CD4-positive, alpha-beta memory T cell (primary cell): ENCODE measurements at regions not wholly inside any gene's neighbourhood (a gene's known extent, or its start where the extent isn't known, plus 50 kb on each side); places are given as distances from the start of the nearest gene placed in this dataset.
A peak's percentile ranks its signal among the peaks of the same experiment; 100 is the strongest.

ENCODE experiments used
- CTCF ChIA-PET: fragments of 350-600 bp; sonication (Branson Sonifier 250); formaldehyde crosslinking; loops from one replicate; lab custom pipeline; 2021; ENCODE audit warnings: inconsistent platforms; ENCODE audit not compliant: partially characterized antibody; lab: Charles Lee
- POLR2A ChIA-PET: fragments of 350-600 bp; sonication (Branson Sonifier 250); formaldehyde crosslinking; loops from one replicate; lab custom pipeline; 2021; ENCODE audit not compliant: partially characterized antibody; lab: Charles Lee
- DNase-seq, 5 donors: peaks; one replicate each; pipeline versions ENCODE4 v3.0.0 to v3.0.0-alpha.2; 2020 to 2022; ENCODE audit warnings: mixed read lengths in 1 of 5
- H3K27ac ChIP-seq: one replicate; pipeline ENCODE4 v1.7.0; 2013; ENCODE audit warnings: low read depth, low read length
- H3K27me3 ChIP-seq: 2 replicates; pipeline ENCODE4 v1.7.0; 2013; ENCODE audit warnings: mild to moderate bottlenecking, low read length, moderate library complexity; ENCODE audit not compliant: insufficient read depth
- H3K36me3 ChIP-seq: 2 replicates; pipeline ENCODE4 v1.7.0; 2013; ENCODE audit warnings: mild to moderate bottlenecking, low read length, moderate library complexity; ENCODE audit not compliant: insufficient read depth
- H3K4me1 ChIP-seq: 2 replicates; pipeline ENCODE4 v1.7.0; 2013; ENCODE audit warnings: mild to moderate bottlenecking, low read length, moderate library complexity; ENCODE audit not compliant: insufficient read depth
- H3K4me3 ChIP-seq, 2 donors: one replicate each; pipeline ENCODE4 v1.7.0; 2013; ENCODE audit warnings: low read length in 2 of 2, mild to moderate bottlenecking in 1 of 2
- H3K9me3 ChIP-seq, 2 donors: one replicate each; pipeline ENCODE4 v1.7.0; 2013; ENCODE audit warnings: low read length in 2 of 2, control low read depth in 1 of 2; ENCODE audit not compliant: control insufficient read depth in 1 of 2
- H3K27ac Mint-ChIP-seq, 7 donors: one replicate each; pipeline ENCODE4 v1.8.0; 2020 to 2021; ENCODE audit warnings: mixed read lengths in 7 of 7, mild to moderate bottlenecking in 6 of 7, inconsistent platforms in 3 of 7, moderate library complexity in 3 of 7
- H3K27me3 Mint-ChIP-seq, 2 donors: one replicate each; pipeline ENCODE4 v1.8.0; 2020 to 2021; ENCODE audit warnings: mixed read lengths in 2 of 2
- H3K36me3 Mint-ChIP-seq, 2 donors: one replicate each; pipeline ENCODE4 v1.8.0; 2020 to 2021; ENCODE audit warnings: mixed read lengths in 2 of 2, inconsistent platforms in 1 of 2, mild to moderate bottlenecking in 1 of 2
- H3K4me1 Mint-ChIP-seq, 4 donors: one replicate each; pipeline ENCODE4 v1.8.0; 2020 to 2021; ENCODE audit warnings: mixed read lengths in 4 of 4, mild to moderate bottlenecking in 1 of 4
- H3K4me3 Mint-ChIP-seq, 8 donors: one replicate each; pipeline ENCODE4 v1.8.0; 2020 to 2021; ENCODE audit warnings: mixed read lengths in 8 of 8, mild to moderate bottlenecking in 7 of 8, moderate library complexity in 6 of 8, inconsistent platforms in 3 of 8
- H3K9me3 Mint-ChIP-seq, 8 donors: one replicate each; pipeline ENCODE4 v1.8.0; 2020 to 2021; ENCODE audit warnings: mixed read lengths in 8 of 8, mild to moderate bottlenecking in 5 of 8, inconsistent platforms in 3 of 8, moderate library complexity in 1 of 8
- intact Hi-C: fragments of 100-400 bp; cut with micrococcal nuclease; formaldehyde crosslinking; loops from one replicate; pipeline ENCODE4 v1.15.1; 2023

GRCh38 chr5:32504989-32505596, 60.6 kb upstream of the ZFR start:
- CTCF ChIA-PET, result interaction anchor here (0.8 to 3.6 kb wide), 6 partner anchors 8 to 273 kb away, joined by 3 to 19 read pairs (median 4); no protein-coding TSS in a partner anchor
- Histone ChIP-seq H3K36me3 (no peaks in the 10 kb centered on the region), H3K27ac (no peak overlapping the region), H3K4me3 (no peak overlapping the region), H3K9me3 (no peaks in the 10 kb centered on the region), H3K27me3 (no peaks in the 10 kb centered on the region), H3K4me1 (peaks cover 7% of the 10 kb centered on the region)
- Mint-ChIP-seq H3K36me3 (no peaks in the 10 kb centered on the region), H3K4me3 (peak overlapping the region in 6 of 8 donors; percentile 3 to 60 (median 30)), H3K9me3 (no peaks in the 10 kb centered on the region), H3K4me1 (peaks cover 3 to 22% (median 14%) of the 10 kb centered on the region in 4 donors), H3K27me3 (no peaks in the 10 kb centered on the region), H3K27ac (peak overlapping the region in 6 of 7 donors; percentile 5 to 75 (median 32))
- POLR2A ChIA-PET, result interaction anchor here (1.4 to 1.7 kb wide), 2 partner anchors 26 to 80 kb away, joined by 4 to 7 read pairs; partner anchors contain the start of gene SUB1
- peak in 1 of 5 donors; percentile 22 for DNase-seq
- intact Hi-C loops, result no loop called here

DNA sequence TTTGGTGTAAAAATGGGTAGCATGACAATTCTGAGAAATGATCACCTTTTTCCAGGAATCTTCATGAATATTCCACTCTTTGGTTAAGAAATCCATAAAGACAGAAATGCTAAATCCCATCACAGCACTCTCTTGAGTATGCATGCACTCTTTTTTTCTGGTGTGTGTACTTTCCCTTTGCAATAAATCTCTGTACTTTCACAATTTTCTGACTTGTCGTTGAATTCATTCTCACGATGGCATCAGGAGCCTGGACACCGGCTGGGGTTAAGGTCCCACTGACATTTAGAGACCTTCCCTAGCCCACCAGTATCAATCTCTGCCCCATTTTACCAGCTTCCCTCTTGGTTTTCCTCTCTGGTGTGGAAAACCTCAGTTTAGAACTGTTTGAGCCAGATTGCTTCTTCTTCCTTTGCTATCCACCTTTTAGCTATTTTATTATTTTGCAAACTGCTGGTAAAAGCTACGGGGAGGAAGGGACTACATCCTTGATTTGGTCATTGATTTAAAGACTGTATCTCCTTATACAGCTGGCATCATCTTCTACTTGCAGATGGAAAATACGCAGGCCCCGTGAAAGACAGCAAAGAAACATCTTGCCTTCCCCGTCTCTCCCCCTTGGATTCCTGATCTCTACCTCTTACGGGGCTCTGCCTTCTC, 59.9 kb upstream of the ZFR start:
- Mint-ChIP-seq H3K9me3 (no peaks in the 10 kb centered on the region), H3K36me3 (no peaks in the 10 kb centered on the region), H3K4me3 (peak overlapping the region in 5 of 8 donors; percentile 3 to 60 (median 44)), H3K4me1 (peaks cover 3 to 22% (median 14%) of the 10 kb centered on the region in 4 donors), H3K27me3 (no peaks in the 10 kb centered on the region), H3K27ac (peak overlapping the region in 4 of 7 donors; percentile 20 to 75 (median 40))
- ChIA-PET CTCF (interaction anchor here (0.8 to 3.6 kb wide), 3 partner anchors 15 to 273 kb away, joined by 3 to 19 read pairs (median 5); no protein-coding TSS in a partner anchor), POLR2A (interaction anchor here (1.4 to 1.7 kb wide), 2 partner anchors 27 to 80 kb away, joined by 4 to 7 read pairs; partner anchors contain the start of gene SUB1)
- no peak for DNase-seq
- Histone ChIP-seq H3K27ac (no peak overlapping the region), H3K9me3 (no peaks in the 10 kb centered on the region), H3K4me3 (no peak overlapping the region), H3K36me3 (no peaks in the 10 kb centered on the region), H3K4me1 (peaks cover 7% of the 10 kb centered on the region), H3K27me3 (no peaks in the 10 kb centered on the region)
- intact Hi-C loops, result no loop called here

DNA sequence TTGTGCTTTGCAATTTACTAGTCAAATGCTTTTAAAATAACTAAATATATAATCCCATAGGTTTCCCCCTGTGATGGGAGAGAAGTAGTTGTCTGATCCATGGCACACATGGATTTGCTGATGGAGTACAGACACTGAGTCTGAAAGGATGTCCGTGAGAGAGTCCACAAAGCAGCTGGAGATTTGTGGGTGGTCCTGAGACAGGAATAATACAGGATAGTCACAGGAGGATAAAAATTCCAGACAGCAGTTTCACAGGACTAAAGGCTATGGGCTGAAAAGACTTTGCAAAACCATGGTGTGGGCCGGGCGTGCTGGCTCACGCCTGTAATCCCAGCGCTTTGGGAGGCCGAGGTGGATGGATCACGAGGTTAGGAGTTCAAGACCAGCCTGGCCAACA, 58.7 kb upstream of the ZFR start:
- no peak overlapping the region for H3K4me3 Mint-ChIP-seq
- no peak overlapping the region for H3K27ac Mint-ChIP-seq
- no peak overlapping the region for H3K27ac ChIP-seq
- H3K36me3 ChIP-seq, result no peaks in the 10 kb centered on the region
- H3K4me1 ChIP-seq, result peaks cover 7% of the 10 kb centered on the region
- DNase-seq, result no peak
- no peaks in the 10 kb centered on the region for H3K27me3 ChIP-seq
- peaks cover 6 to 29% (median 20%) of the 10 kb centered on the region in 4 donors for H3K4me1 Mint-ChIP-seq
- no peaks in the 10 kb centered on the region for H3K36me3 Mint-ChIP-seq
- POLR2A ChIA-PET, result no interaction called here
- H3K9me3 Mint-ChIP-seq, result peaks cover 0 to 3% (median 0%) of the 10 kb centered on the region in 8 donors
- CTCF ChIA-PET, result interaction anchor here (0.9 to 3.6 kb wide), 2 partner anchors 14 to 87 kb away, joined by 5 to 19 read pairs; no protein-coding TSS in a partner anchor
- H3K9me3 ChIP-seq, result no peaks in the 10 kb centered on the region
- intact Hi-C loops, result no loop called here
- peaks cover 0 to 1% of the 10 kb centered on the region in 2 donors for H3K27me3 Mint-ChIP-seq
- H3K4me3 ChIP-seq, result no peak overlapping the region

GRCh38 chr5:32501071-32502002, 56.8 kb upstream of the ZFR start:
- Histone ChIP-seq H3K9me3 (no peaks in the 10 kb centered on the region), H3K27ac (no peak overlapping the region), H3K36me3 (no peaks in the 10 kb centered on the region), H3K4me1 (peaks cover 7% of the 10 kb centered on the region), H3K4me3 (no peak overlapping the region), H3K27me3 (no peaks in the 10 kb centered on the region)
- ChIA-PET POLR2A (no interaction called here), CTCF (interaction anchor here (0.7 to 0.9 kb wide), 2 partner anchors 13 to 89 kb away, joined by 5 to 6 read pairs; no protein-coding TSS in a partner anchor)
- H3K27ac Mint-ChIP-seq, result peak overlapping the region in 1 of 7 donors; percentile 57
- H3K36me3 Mint-ChIP-seq, result no peaks in the 10 kb centered on the region
- no peak for DNase-seq
- H3K9me3 Mint-ChIP-seq, result peaks cover 0 to 3% (median 0%) of the 10 kb centered on the region in 8 donors
- peaks cover 0 to 3% of the 10 kb centered on the region in 2 donors for H3K27me3 Mint-ChIP-seq
- peaks cover 7 to 28% (median 20%) of the 10 kb centered on the region in 4 donors for H3K4me1 Mint-ChIP-seq
- no peak overlapping the region for H3K4me3 Mint-ChIP-seq
- intact Hi-C loops, result no loop called here

GRCh38 chr5:32500181-32500580, 55.6 kb upstream of the ZFR start:
- Histone ChIP-seq H3K9me3 (no peaks in the 10 kb centered on the region), H3K27ac (no peak overlapping the region), H3K27me3 (no peaks in the 10 kb centered on the region), H3K36me3 (no peaks in the 10 kb centered on the region), H3K4me1 (peaks cover 7% of the 10 kb centered on the region), H3K4me3 (no peak overlapping the region)
- DNase-seq, result no peak
- POLR2A ChIA-PET, result no interaction called here
- Mint-ChIP-seq H3K27ac (no peak overlapping the region), H3K9me3 (peaks cover 0 to 3% (median 0%) of the 10 kb centered on the region in 8 donors), H3K4me3 (no peak overlapping the region), H3K36me3 (no peaks in the 10 kb centered on the region), H3K27me3 (peaks cover 0 to 3% of the 10 kb centered on the region in 2 donors), H3K4me1 (peaks cover 7 to 16% (median 16%) of the 10 kb centered on the region in 4 donors)
- intact Hi-C loops, result no loop called here
- CTCF ChIA-PET, result interaction anchor here (2.0 to 5.1 kb wide), 3 partner anchors 10 to 90 kb away, joined by 4 to 37 read pairs (median 26); no protein-coding TSS in a partner anchor

GRCh38 chr5:32499261-32499660, 54.7 kb upstream of the ZFR start:
- peaks cover 6 to 7% (median 7%) of the 10 kb centered on the region in 4 donors for H3K4me1 Mint-ChIP-seq
- peaks cover 0 to 3% of the 10 kb centered on the region in 2 donors for H3K27me3 Mint-ChIP-seq
- Histone ChIP-seq H3K27ac (no peak overlapping the region), H3K36me3 (no peaks in the 10 kb centered on the region), H3K9me3 (no peaks in the 10 kb centered on the region), H3K27me3 (no peaks in the 10 kb centered on the region), H3K4me1 (no peaks in the 10 kb centered on the region), H3K4me3 (no peak overlapping the region)
- H3K4me3 Mint-ChIP-seq, result no peak overlapping the region
- DNase-seq, result no peak
- intact Hi-C loops, result no loop called here
- H3K27ac Mint-ChIP-seq, result no peak overlapping the region
- CTCF ChIA-PET, result interaction anchor here (1.0 to 5.1 kb wide), 5 partner anchors 9 to 115 kb away, joined by 3 to 37 read pairs (median 4); no protein-coding TSS in a partner anchor
- H3K36me3 Mint-ChIP-seq, result no peaks in the 10 kb centered on the region
- peaks cover 0 to 3% (median 0%) of the 10 kb centered on the region in 8 donors for H3K9me3 Mint-ChIP-seq
- POLR2A ChIA-PET, result no interaction called here
